GM12875 (cell line): ENCODE measurements at regions not wholly inside any gene's neighbourhood (a gene's known extent, or its start where the extent isn't known, plus 50 kb on each side); places are given as distances from the start of the nearest gene placed in this dataset.

Source experiments
- H3K4me3 ChIP-seq: one replicate; pipeline ENCODE4 v1.5.1; 2011; ENCODE audit warnings: low read depth, low read length, control low read depth
- TF ChIP-seq, protein P1 (sequence below): IDR thresholded peaks from 2 replicates; pipeline ENCODE4 v1.5.1; 2011; ENCODE audit warnings: low read depth, mild to moderate bottlenecking, control low read depth, inconsistent platforms, low read length, moderate library complexity, borderline replicate concordance; ENCODE audit not compliant: insufficient read depth

GRCh38 chr2:217026161-217026560, 166.3 kb upstream of the TNP1 start:
- TF ChIP-seq, protein P1, sequence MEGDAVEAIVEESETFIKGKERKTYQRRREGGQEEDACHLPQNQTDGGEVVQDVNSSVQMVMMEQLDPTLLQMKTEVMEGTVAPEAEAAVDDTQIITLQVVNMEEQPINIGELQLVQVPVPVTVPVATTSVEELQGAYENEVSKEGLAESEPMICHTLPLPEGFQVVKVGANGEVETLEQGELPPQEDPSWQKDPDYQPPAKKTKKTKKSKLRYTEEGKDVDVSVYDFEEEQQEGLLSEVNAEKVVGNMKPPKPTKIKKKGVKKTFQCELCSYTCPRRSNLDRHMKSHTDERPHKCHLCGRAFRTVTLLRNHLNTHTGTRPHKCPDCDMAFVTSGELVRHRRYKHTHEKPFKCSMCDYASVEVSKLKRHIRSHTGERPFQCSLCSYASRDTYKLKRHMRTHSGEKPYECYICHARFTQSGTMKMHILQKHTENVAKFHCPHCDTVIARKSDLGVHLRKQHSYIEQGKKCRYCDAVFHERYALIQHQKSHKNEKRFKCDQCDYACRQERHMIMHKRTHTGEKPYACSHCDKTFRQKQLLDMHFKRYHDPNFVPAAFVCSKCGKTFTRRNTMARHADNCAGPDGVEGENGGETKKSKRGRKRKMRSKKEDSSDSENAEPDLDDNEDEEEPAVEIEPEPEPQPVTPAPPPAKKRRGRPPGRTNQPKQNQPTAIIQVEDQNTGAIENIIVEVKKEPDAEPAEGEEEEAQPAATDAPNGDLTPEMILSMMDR: no peak
- no peak overlapping the region for H3K4me3 ChIP-seq

DNA sequence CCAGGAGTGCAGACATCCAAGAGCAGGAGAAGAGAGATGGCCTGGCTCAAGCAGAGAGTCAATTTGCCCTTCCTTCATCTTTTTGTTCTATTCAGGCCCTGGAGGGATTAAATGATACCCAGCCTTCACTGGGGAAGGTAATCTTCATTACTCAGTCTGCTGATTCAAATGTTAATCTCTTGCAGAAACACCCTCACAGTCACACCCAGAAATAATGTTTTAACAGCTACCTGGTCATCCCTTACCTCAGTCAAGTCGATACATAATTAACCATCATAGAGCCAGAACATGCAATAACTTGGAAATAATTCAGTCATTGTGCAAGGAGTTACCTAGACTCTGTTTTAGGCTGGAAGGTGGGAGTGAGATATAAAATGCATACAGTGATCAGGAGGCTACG, 163.7 kb upstream of the TNP1 start:
- TF ChIP-seq, protein P1: no peak

GRCh38 chr2:217017456-217018252, 157.8 kb upstream of the TNP1 start:
- TF ChIP-seq, protein P1: no peak

More for the DNA sequence above, 163.7 kb upstream of the TNP1 start:
- H3K4me3 ChIP-seq: no peak overlapping the region

DNA sequence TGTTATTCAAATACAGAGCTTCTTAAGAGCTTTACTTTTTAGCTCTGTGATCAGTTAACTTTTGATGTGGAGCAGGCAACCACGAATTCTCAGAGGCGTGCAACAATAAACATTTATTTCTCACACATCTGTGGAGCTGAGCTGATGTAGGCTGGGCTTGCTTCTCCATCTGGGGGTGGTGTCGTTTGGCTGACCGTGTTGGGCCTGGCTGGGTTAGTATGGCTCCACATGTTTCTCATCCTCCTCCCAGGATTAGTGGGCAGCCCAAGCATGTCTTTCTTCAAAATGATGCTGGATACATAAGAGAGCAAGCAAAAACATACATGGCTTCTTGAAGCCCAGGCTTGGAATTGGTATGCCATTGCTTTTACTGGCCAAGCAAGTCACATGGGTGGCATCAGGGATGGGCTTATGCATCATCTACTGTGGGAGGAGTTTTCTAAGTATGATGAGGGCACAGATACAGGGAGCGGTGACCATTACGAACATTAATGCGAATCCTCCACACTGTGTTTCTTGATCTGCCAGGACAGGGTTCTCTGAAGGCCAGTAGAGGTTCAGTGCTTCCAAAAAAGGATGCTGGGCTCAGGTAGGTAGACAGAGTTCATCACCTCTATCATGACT, 157.0 kb upstream of the TNP1 start:
- H3K4me3 ChIP-seq: no peak overlapping the region
- TF ChIP-seq, protein P1: no peak

More at GRCh38 chr2:217017456-217018252, 157.8 kb upstream of the TNP1 start:
- H3K4me3 ChIP-seq: no peak overlapping the region

- TF ChIP-seq, protein P1: no peak
Observed at GRCh38 chr2:217014328-217015105, 154.7 kb upstream of the TNP1 start.

DNA sequence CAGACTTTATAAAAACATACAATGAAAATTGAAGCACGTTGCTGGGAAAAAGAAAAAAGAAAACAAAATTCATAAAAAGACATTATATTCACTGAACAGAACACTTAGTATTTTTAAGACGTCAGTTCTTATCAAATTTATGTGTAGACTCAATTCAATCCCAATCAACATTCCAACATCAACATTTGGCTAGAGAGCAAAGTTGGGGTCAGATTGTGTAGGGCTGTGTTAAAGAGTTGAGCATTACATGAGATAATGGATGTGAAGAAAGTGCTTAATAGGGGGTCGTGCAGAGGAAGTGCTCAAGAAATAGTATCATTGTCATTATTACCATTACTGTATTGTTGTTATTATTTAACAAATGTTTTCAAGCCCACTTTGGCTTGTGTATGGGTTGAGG, 154.1 kb upstream of the TNP1 start:
- TF ChIP-seq, protein P1: no peak
- H3K4me3 ChIP-seq: no peak overlapping the region

More at GRCh38 chr2:217014328-217015105, 154.7 kb upstream of the TNP1 start:
- H3K4me3 ChIP-seq: no peak overlapping the region
